HG03095 (cell line): ENCODE measurements at regions not wholly inside any gene's neighbourhood (a gene's known extent, or its start where the extent isn't known, plus 50 kb on each side); places are given as distances from the start of the nearest gene placed in this dataset.
"Not testable (repeated sequence)": the region's sequence is repeated elsewhere in the genome, so short reads cannot be mapped to it uniquely, and the experiment has no call there.

Experiments
- ATAC-seq: cut with Tn5 transposase; IDR thresholded peaks from one replicate; pipeline ENCODE4 v1.9.1; 2021; ENCODE audit warnings: moderate library complexity; ENCODE audit not compliant: unreplicated experiment

DNA sequence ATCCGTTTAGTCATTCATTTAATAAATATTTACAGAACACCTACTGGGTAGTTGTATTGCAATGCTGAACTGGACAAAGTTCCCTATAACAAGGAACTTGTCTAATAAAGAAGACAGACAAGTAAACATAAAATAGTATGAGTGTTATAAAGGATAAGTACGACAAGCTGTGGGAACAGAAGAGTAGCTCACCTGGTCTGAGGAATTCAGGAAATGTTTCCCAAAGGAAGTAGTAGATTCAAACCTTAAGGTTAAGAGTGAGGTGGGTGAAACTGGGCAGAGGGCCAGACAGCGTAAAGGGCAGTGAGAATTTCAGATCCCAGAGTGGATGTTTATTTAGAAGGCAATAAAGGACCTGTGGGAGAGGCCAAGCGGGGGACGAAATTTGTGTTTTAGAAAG lies 72.3 kb upstream of the CD2AP start:
- ATAC-seq = no peak

DNA sequence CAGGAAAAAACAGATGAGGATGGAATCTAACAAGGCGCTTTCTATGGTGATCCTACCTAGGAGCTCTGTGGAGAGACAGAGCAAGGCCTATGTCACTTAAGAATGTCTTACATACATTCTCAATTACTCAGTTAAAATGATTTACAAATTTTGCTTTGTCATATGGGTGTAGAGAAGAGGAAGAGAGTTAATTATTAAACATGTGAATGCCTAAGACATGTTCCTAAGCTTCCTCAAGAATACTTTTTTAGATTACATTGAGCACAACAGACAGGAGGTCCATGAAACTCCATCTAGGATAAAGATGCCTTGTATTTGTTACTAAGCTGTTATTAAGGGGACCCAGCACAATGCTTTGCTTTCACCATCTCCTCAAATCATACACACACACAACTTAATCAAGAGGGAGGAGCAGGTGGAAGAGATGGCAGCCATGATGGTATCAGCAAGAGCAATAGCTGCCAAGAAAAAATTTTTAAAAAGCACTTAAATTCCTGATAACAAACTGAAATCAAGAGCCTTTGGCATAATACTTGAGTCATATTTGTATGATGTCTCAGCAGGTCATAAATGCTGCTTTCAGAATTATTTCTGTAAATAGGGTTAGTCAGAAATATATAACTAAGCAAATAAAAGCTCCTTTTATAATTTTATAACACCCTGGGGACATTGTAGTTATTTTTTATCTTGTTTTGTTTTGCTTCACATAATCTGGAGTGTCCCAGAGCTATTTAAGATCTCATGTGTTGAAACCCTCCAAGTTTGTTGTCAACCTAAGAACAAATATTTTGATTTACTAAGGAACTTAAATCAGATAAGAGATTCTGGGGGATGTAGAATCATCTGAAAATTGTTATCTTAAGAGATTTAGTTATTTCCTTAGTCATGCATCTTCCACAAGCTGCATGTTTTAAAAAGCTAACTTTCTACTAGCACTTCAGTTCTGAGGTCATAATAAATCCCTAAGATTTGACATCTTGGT lies 70.0 kb upstream of the CD2AP start:
- ATAC-seq = no peak

DNA sequence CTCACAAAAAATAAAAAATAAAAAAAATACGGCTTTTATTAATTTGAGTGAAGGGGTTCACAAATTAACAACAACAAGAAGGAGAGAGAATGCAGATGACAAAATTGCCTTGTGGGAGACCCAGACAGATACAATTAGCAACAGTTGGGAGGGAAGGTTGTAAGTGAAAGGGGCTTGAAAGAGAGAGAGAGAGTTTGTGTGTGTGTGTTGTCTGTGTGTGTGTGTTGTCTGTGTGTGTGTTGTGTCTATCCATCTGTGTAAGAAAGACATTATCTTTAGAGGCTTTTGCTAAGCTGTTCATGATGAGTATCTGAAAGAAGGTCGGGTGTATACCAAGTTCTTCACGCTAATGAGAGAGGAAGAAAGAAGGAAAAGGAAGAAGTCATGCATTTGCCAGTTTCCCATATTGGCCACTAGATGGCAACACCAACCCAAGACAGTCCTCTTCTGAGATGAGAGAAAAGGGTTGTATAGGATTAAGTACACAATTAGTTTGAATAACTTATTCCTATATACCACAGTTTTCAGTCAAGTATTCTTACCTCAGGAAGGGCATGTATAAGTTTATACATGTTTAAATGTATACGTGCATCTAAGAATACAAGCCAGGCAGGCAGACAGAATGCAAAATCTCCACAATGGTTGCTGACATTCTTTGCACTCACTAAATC lies 63.7 kb upstream of the CD2AP start:
- peak; percentile 85 for ATAC-seq

DNA sequence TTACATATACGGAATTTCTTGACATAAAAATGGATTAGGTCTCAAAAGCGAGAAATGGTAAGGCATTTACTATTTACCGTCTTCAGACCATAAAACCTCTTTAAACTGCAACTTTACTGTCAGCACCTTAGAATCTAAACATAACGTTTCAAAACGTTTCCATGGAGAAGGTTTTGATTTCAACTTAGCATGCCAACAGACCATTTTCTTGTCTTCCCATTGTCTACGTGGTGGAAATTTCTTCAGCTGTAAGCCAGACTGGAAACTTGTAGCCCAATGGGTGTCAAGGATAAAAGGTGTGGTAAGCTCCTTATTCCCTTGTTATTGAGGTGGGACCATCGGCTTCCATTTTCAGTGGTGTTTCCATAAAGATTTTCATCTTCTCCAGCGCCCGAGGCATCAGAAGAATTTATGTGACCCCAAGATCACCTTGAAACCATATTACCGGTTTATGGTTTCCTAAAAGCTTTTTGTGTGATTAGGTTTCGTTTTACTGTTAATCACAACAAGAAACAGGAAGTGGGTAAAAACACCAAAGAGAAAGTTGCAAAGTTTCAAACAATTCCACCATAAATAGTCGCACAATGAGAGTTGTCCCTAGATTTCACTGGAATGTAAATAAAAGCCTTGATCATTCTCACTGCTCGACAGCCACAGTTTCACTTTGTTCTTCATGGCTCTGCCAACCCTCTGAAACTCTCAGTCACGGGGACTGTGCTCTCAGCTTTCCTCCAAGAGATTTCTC lies 63.0 kb upstream of the CD2AP start:
- ATAC-seq = peak; percentile 52

DNA sequence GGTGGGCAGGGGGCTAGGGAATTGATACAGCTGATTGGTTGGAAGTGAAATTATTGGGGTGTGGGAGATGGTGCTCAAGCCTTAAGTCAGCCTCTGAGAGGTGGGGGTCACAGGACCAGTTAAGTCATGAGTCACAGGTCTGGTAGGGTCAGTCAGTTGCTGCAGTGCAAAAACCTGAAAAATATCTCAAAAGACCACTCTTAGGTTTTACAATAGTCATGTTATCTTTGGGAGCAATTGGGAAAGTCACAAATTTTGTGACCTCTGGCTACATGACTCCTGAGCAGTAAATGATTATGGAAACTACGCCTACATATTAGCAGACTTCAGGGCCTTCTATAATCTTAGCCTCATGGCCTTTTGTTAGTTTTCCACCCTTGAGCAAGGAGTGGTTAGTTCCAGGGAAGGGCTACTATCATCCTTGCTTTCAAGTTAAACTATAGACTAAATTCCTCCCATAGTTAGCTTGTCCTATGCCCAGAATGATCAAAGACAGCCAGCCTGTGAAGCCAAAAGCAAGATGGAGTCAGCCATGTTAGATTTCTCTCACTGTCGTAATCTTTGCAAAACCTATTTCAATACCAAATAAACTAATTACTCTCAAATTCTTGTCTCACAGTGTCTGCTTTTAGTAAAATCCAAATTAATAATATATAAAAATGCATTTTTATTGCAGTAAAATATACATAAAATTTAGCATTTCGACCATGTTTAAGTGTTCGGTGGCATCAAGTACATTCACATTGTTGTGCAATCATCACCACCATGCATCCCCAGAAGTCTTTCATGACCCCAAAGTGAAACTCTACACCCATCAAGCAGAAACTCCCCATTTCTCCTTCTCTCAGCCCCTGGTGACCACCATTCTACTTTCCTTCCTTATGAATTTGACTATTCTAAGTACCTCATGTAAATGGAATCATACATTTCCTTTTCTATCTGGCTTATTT lies 60.9 kb upstream of the CD2AP start:
- ATAC-seq = no peak

DNA sequence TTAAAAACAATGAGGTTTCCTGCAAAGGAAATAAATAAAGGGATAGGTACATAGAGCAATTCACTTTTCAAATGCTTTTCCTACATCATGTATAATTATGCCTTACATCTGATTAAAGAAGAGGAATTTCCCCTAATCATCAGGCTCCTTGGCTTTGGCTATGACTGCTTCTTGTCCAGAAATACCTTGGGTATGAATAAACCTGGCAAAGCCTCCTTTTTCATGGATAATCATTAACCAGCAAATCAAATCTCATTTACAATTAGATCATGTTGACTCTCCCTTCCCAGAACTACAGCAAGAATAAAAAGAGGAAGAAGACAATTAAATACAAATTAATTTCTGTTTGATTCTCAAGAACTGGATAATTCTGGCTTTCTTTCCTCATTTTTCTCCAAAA lies 58.0 kb upstream of the CD2AP start:
- no peak for ATAC-seq

DNA sequence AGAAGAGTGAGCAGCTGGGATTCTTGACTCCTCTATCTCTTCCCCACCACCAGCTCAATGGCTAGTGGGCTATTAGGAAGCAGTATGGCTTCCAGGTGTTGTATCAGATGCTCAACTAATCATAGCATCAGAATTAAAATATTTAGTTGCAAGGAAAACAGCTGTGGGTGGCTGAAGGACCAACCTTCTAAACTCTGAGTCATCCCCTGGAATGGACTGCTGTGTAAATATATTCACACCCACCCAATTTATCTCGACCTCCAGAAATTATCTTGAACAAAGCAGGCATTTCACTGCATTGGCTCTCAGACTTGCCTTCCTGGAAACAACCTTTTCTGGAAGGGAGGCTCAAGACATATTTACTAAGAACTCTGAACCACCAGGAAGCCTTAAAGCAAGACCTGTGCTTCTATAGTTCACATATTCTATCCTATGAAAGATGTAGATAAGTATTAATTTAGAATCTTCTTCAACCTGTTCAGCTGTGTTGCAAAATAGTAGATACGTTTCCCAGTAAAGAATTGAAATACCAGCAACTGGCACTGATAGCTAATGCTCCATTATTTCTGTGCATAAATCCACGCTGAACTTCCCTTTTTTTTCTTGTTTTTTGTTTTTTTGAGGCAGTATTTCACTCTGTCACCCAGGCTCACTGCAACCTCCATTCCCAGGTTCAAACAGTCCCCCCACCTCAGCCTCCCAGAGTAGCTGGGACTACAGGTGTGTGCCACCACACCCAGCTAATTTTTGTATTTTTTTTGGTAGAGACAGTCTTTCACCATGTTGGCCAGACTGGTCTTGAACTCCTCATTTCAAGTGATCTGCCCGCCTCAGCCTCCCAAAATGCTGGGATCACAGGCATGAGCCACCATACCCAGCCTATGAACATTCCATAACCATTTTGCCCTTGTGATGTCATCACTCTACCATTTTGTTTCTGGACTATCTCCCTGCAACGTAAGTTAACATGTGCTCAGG lies 56.9 kb upstream of the CD2AP start:
- no peak for ATAC-seq

DNA sequence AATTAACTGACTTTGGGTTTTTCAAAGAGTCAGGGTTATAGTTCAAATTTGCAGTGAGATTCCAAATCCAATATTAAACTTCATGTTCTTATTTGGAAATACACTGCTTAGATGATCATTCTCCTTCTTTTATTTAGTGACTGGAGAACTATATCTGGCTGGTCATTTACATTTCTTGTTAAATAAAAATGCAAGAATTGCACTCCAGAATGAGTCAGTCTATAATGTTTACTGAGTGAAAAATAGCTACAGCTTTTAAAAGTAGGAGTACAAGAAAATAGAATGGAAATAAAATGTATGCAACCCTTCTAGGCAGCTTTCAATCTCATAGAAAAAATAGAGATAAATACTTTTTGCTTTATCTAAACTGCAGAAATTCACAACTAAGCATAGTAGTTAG lies 54.5 kb upstream of the CD2AP start:
- ATAC-seq = no peak

DNA sequence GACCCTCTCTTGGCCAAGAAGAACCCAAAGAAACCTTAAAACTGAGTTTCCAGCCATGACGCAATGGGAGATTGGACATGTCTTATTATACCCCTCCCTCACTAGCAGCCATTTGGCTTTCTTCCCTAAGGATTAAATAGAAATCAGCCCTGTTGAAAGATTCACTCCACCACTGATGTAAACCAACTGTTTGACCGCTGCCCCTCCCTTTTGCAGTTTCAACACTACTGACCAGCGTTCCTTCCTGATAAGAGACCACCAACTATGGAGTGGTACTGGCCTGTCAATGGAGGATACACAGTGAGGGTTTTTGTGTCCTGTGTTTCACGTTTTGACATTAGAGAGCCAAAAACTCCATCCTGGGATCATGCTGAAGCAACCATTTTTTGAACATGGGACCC lies 53.2 kb upstream of the CD2AP start:
- ATAC-seq = no peak

DNA sequence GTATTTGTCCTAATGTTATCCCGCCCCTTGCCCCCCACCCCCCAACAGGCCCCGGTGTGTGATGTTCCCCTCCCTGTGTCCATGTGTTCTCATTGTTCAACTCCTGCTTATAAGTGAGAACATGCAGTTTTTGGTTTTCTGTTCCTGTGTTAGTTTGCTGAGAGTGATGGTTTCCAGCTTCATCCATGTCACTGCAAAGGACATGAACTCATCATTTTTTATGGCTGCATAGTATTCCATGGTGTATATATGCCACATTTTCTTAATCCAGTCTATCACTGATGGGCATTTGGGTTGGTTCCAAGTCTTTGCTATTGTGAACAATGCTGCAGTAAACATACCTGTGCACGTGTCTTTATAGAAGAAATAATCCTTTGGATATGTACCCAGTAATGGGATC lies 51.9 kb upstream of the CD2AP start:
- not testable (repeated sequence) for ATAC-seq

DNA sequence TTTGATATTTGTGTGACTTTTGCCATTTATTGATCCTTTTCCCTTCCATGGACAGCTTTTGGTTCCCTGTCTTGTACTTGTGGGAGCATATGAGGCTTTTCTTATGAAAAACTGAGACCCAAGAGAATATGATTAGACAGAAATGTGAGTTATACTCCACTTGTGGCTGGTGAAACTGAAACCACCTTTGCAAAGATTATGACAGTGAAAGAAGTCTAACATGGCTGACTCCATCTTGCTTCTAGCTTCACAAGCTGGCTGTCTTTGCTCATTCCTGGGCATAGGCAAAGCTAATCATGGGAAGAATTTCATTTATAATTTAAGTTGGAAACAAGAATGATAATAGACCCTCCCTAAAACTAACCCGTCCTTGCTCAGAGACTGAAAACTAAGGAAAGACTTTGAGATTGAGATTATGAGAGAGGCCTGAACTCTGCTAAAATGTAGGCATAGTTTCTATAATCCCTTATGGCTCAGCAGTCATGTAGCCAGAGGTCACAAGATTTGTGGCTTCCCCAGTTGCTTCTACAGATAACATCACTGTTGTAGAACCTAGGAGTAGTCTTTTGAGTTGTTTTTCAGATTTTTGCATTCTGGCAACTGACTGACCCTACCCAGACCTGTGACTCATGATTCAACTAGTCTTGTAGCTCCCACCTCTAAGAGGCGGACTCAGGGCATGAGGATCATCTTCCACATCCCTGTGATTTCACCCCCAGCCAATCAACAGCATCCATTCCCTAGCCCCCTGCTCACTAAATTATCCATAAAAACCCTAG lies 50.9 kb upstream of the CD2AP start:
- ATAC-seq = no peak

DNA sequence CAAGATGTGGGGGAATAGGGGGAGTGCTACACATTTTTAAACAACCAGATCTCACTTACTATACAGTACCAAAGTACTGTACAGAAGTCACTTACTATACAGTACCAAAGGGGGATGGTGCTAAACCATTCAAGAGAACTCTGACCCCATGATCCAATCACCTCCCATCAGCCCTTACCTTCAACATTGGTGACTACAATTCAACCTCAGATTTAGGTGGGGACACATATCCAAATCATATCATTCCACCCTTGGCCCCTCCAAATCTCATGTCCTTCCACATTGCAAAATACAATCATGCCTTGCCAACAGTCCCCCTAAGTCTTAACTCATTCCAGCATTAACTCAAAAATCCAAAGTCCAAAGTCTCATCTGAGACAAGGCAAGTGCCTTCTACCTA lies 49.9 kb upstream of the CD2AP start:
- no peak for ATAC-seq
